ENCODE measurements at regions not wholly inside any gene's neighbourhood (a gene's known extent, or its start where the extent isn't known, plus 50 kb on each side); places are given as distances from the start of the nearest gene placed in this dataset.

DNA sequence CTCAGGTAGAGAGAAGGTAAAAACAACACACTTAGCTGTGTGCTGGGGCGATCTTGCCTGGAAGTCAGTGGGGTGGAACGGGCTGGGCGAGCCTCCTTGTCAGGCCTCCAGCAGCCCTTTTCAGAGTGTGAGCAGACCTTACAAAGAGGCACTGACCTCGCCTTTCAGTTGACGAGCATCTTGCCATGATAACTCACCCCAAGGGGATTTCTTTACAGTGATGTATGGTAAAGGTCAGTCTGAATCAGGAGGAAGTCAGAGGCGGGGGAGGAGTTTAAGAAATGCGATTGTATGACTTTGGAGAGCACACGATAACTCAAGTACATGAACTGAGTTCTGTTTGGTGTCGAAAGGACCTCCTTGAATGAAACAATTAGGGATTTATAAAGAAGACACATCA, 326.5 kb upstream of the PROX1 start:
- H3K9me1 ChIP-seq (ENCODE audit: insufficient read depth, low read length): no peaks in the 10 kb centered on the region
- H2AK5ac ChIP-seq (ENCODE audit: low read depth, low read length): no peak overlapping the region
- TF ChIP-seq CHD1 (IDR thresholded peaks at IDR 0.05; ENCODE audit: low read depth, low read length): no peak
- no peak for TF ChIP-seq MAFK (IDR thresholded peaks at IDR 0.05; ENCODE audit: low read depth, low read length)
- TF ChIP-seq, protein P1, sequence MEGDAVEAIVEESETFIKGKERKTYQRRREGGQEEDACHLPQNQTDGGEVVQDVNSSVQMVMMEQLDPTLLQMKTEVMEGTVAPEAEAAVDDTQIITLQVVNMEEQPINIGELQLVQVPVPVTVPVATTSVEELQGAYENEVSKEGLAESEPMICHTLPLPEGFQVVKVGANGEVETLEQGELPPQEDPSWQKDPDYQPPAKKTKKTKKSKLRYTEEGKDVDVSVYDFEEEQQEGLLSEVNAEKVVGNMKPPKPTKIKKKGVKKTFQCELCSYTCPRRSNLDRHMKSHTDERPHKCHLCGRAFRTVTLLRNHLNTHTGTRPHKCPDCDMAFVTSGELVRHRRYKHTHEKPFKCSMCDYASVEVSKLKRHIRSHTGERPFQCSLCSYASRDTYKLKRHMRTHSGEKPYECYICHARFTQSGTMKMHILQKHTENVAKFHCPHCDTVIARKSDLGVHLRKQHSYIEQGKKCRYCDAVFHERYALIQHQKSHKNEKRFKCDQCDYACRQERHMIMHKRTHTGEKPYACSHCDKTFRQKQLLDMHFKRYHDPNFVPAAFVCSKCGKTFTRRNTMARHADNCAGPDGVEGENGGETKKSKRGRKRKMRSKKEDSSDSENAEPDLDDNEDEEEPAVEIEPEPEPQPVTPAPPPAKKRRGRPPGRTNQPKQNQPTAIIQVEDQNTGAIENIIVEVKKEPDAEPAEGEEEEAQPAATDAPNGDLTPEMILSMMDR (conservative IDR thresholded peaks at IDR 0.05; ENCODE audit: low read depth, low read length): no peak
- no peak for TF ChIP-seq MAZ (IDR thresholded peaks at IDR 0.05; ENCODE audit: borderline replicate concordance, low read depth, low read length)
- no peak for TF ChIP-seq BHLHE40 (IDR thresholded peaks at IDR 0.05; ENCODE audit: low read depth, low read length)
- TF ChIP-seq, protein P2, sequence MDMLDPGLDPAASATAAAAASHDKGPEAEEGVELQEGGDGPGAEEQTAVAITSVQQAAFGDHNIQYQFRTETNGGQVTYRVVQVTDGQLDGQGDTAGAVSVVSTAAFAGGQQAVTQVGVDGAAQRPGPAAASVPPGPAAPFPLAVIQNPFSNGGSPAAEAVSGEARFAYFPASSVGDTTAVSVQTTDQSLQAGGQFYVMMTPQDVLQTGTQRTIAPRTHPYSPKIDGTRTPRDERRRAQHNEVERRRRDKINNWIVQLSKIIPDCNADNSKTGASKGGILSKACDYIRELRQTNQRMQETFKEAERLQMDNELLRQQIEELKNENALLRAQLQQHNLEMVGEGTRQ (IDR thresholded peaks at IDR 0.05; ENCODE audit: low read depth, low read length): no peak
- TF ChIP-seq RCOR1 (IDR thresholded peaks at IDR 0.05; ENCODE audit: insufficient replicate concordance, low read length): no peak
- TF ChIP-seq, protein P3, sequence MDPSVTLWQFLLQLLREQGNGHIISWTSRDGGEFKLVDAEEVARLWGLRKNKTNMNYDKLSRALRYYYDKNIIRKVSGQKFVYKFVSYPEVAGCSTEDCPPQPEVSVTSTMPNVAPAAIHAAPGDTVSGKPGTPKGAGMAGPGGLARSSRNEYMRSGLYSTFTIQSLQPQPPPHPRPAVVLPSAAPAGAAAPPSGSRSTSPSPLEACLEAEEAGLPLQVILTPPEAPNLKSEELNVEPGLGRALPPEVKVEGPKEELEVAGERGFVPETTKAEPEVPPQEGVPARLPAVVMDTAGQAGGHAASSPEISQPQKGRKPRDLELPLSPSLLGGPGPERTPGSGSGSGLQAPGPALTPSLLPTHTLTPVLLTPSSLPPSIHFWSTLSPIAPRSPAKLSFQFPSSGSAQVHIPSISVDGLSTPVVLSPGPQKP (IDR thresholded peaks at IDR 0.05; ENCODE audit: borderline replicate concordance, low read depth, low read length): no peak
- TF ChIP-seq RAD21 (IDR thresholded peaks at IDR 0.05; ENCODE audit: low read length): no peak
- TF ChIP-seq NFE2L2 (IDR thresholded peaks at IDR 0.05; ENCODE audit: low read depth, low read length): no peak
- no peak for TF ChIP-seq POLR2A (IDR thresholded peaks at IDR 0.05; ENCODE audit: low read depth, low read length)
- no peak for TF ChIP-seq FOS (IDR thresholded peaks at IDR 0.05; ENCODE audit: low read depth, low read length)
- no peak for TF ChIP-seq SMC3 (IDR thresholded peaks at IDR 0.05; ENCODE audit: low read depth, low read length)
- TF ChIP-seq CEBPB (IDR thresholded peaks at IDR 0.05; ENCODE audit: low read depth, low read length): no peak
- TF ChIP-seq MXI1 (IDR thresholded peaks at IDR 0.05; ENCODE audit: borderline replicate concordance, low read depth, low read length): no peak
- TF ChIP-seq RFX5 (IDR thresholded peaks at IDR 0.05; ENCODE audit: low read depth, low read length): no peak
- H4K20me1 ChIP-seq (ENCODE audit: insufficient read depth, low read length): no peaks in the 10 kb centered on the region
- H3K27me3 ChIP-seq (ENCODE audit: control insufficient read depth, insufficient read depth, low read length): no peaks in the 10 kb centered on the region
- H3K36me3 ChIP-seq (ENCODE audit: control insufficient read depth, insufficient read depth, low read length): no peaks in the 10 kb centered on the region
- no peaks in the 10 kb centered on the region for H3K79me1 ChIP-seq (ENCODE audit: low read depth in 1 of 2, low read length in 2 of 2)
- H3K4me1 ChIP-seq (ENCODE audit: control insufficient read depth, insufficient read depth, low read length): no peaks in the 10 kb centered on the region
- POLR2A ChIA-PET (ENCODE audit: unreplicated experiment): no interaction called here
- no peak overlapping the region for H3K9ac ChIP-seq (ENCODE audit: low read depth, low read length)
- no peak overlapping the region for H2BK15ac ChIP-seq (ENCODE audit: low read depth, low read length)
- CTCF ChIA-PET: no interaction called here
- no peak overlapping the region for H3K27ac ChIP-seq (ENCODE audit: insufficient read depth, low read length)
- no peak overlapping the region for H4K91ac ChIP-seq (ENCODE audit: insufficient read depth, low read depth, low read length)
- BruUV-seq (replicated peaks): no TSS peak
- no peak overlapping the region for H3K23ac ChIP-seq (ENCODE audit: low read depth, low read length)
- no peak overlapping the region for H2BK20ac ChIP-seq (ENCODE audit: low read depth, low read length)
- DNase-seq: no peak
- in situ Hi-C loops (cut with MboI; ENCODE audit: low sequenced_read_pairs): no loop called here
- H3K56ac ChIP-seq (ENCODE audit: extremely low read depth, insufficient read depth, low read length): no peak overlapping the region
- no peak overlapping the region for H2BK120ac ChIP-seq (ENCODE audit: low read depth, low read length)
- intact Hi-C loops (cut with micrococcal nuclease): no loop called here
- no peak for ATAC-seq (ENCODE audit: low read depth)
- H3K9me3 ChIP-seq (ENCODE audit: control insufficient read depth, insufficient read depth, low read length): peaks cover 4% of the 10 kb centered on the region
- no CpG with 5 or more reads among the region's 9 CpGs for WGBS, 2 experiments (ENCODE audit: extremely low coverage in 2 of 2, insufficient read length in 1 of 2)
- H4K8ac ChIP-seq (ENCODE audit: low read depth in 2 of 2, low read length in 2 of 2): no peak overlapping the region
- no peak overlapping the region for H3K14ac ChIP-seq (replicated peaks; ENCODE audit: low read depth, low read length)
- dilution Hi-C loops (cut with HindIII; ENCODE audit: low sequenced_read_pairs, unreplicated experiment): no loop called here
- H3K4me2 ChIP-seq (ENCODE audit: low read depth, low read length): no peak overlapping the region
- no peak overlapping the region for H2AFZ ChIP-seq (replicated peaks; ENCODE audit: low read length, poor library complexity)
- no peak overlapping the region for H3K4me3 ChIP-seq (ENCODE audit: insufficient read depth, low read depth, low read length)
- H2BK5ac ChIP-seq (ENCODE audit: low read depth, low read length, poor library complexity, severe bottlenecking): no peak overlapping the region
- H2AK9ac ChIP-seq (replicated peaks; ENCODE audit: low read depth, low read length, poor library complexity): no peak overlapping the region
- no peak overlapping the region for H3K18ac ChIP-seq (ENCODE audit: low read depth, low read length)
- H4K5ac ChIP-seq (ENCODE audit: low read depth, low read length): no peak overlapping the region
- no peak overlapping the region for H3K4ac ChIP-seq (ENCODE audit: low read depth, low read length)

Measured in IMR-90 (cell line).